GM21619 (cell line): ENCODE measurements at regions not wholly inside any gene's neighbourhood (a gene's known extent, or its start where the extent isn't known, plus 50 kb on each side); places are given as distances from the start of the nearest gene placed in this dataset.

ENCODE experiments used
- ATAC-seq: cut with Tn5 transposase; IDR thresholded peaks from one replicate; pipeline ENCODE4 v1.9.1; 2021; ENCODE audit not compliant: unreplicated experiment

- ATAC-seq: no peak
Observed at GRCh38 chr13:34217343-34218025, 399.5 kb downstream of the RFC3 start.

- no peak for ATAC-seq
Observed at GRCh38 chr13:34223984-34224383, 406.0 kb downstream of the RFC3 start.

- ATAC-seq: no peak
Observed at GRCh38 chr13:34224877-34225276, 406.9 kb downstream of the RFC3 start.

- no peak for ATAC-seq
Observed at GRCh38 chr13:34230271-34230670, 412.3 kb downstream of the RFC3 start.

- no peak for ATAC-seq
Observed at GRCh38 chr13:34241332-34241731, 423.4 kb downstream of the RFC3 start.

- no peak for ATAC-seq
Observed at GRCh38 chr13:34243403-34243802, 425.5 kb downstream of the RFC3 start.

GRCh38 chr13:34246511-34246910, 428.6 kb downstream of the RFC3 start:
- ATAC-seq: no peak

- ATAC-seq: no peak
Observed at GRCh38 chr13:34247596-34247995, 429.6 kb downstream of the RFC3 start.

GRCh38 chr13:34249546-34250039, 431.6 kb downstream of the RFC3 start:
- no peak for ATAC-seq

GRCh38 chr13:34250151-34250670, 432.3 kb downstream of the RFC3 start:
- ATAC-seq: no peak

- no peak for ATAC-seq
Observed at GRCh38 chr13:34254366-34254765, 436.4 kb downstream of the RFC3 start.

GRCh38 chr13:34255711-34256110, 437.8 kb downstream of the RFC3 start:
- ATAC-seq: no peak

GRCh38 chr13:34256236-34256635, 438.3 kb downstream of the RFC3 start:
- ATAC-seq: no peak

GRCh38 chr13:34257966-34258365, 440.0 kb downstream of the RFC3 start:
- ATAC-seq: no peak

- ATAC-seq: no peak
Observed at GRCh38 chr13:34258646-34259386, 440.9 kb downstream of the RFC3 start.

- ATAC-seq: no peak
Observed at GRCh38 chr13:34263681-34264080, 445.7 kb downstream of the RFC3 start.

- ATAC-seq: no peak
Observed at GRCh38 chr13:34265046-34265679, 447.2 kb downstream of the RFC3 start.

- ATAC-seq: no peak
Observed at GRCh38 chr13:34276764-34277163, 458.8 kb downstream of the RFC3 start.

GRCh38 chr13:34277936-34278335, 460.0 kb downstream of the RFC3 start:
- ATAC-seq: no peak

GRCh38 chr13:34278780-34279179, 460.8 kb downstream of the RFC3 start:
- ATAC-seq: no peak

GRCh38 chr13:34290661-34291060, 472.7 kb downstream of the RFC3 start:
- no peak for ATAC-seq
